HCEC 1CT (cell line): ENCODE measurements at regions not wholly inside any gene's neighbourhood (a gene's known extent, or its start where the extent isn't known, plus 50 kb on each side); places are given as distances from the start of the nearest gene placed in this dataset.
"Not testable (repeated sequence)": the region's sequence is repeated elsewhere in the genome, so short reads cannot be mapped to it uniquely, and the experiment has no call there.

Source experiments
- DNase-seq: peaks from one replicate; pipeline ENCODE4 v3.0.0-alpha.2; 2017

DNA sequence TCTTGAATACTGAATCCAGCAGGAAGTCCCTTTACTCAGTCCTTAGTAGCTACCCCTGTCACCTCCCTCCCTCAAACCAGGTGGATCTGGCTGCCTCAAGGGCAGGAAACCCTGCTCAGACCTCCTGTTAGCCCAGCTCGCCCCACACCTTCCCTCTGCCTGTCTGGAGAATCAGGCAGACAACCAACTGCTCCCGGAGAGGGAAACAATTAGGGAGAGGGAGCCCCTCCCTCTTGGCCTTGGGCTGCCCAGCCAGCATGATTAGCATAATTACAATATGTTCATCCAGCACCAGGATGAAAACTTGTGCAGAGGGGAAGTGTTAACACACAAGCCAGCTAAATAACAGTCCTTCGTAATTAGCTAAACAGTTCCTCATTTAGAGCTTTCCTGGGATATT, 185.5 kb downstream of the C1D start:
- no peak for DNase-seq

DNA sequence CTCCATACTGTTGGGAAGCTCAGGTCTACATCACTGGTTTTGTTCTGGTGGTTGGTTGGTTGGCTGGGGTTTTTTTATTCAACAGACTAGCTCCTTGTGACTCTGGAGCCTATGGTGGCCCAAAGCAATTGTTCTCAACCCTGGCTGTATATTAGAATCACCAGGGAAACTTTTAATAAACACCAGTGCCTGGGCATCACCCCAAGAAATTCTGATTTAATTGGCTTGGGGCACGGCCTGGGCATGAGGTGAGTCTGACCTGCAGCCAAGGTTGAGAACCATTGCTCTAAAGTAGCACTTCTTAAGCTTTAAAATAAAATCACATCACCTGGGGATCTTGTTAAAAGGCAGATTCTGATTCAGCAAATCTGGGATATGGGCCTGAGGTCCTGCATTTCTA, 184.1 kb downstream of the C1D start:
- DNase-seq = no peak

- DNase-seq = peak; percentile 60
Observed at GRCh38 chr2:67879586-67880290, 183.1 kb downstream of the C1D start.

- DNase-seq = no peak
Observed at GRCh38 chr2:67880291-67880761, 182.5 kb downstream of the C1D start.

DNA sequence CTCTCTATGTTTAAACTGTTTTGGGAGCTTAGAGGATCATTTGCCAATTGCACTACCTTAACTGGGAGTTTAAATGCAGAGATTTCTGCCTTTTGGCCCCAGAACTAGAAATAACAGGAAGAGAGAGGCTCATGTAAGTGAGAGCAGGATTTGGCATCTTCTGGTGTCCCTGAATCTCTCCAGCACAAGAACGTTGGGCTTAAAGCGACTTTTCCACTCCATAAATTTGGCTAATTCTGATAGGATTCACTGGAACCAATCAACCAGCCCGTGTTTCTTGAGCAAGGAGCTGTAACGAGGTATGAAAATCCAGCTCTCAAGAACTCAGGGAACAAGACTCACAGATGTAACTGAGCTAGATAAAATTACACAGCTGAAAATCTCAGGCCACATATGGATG, 181.0 kb downstream of the C1D start:
- no peak for DNase-seq

- DNase-seq = no peak
Observed at GRCh38 chr2:67883316-67884087, 179.3 kb downstream of the C1D start.

DNA sequence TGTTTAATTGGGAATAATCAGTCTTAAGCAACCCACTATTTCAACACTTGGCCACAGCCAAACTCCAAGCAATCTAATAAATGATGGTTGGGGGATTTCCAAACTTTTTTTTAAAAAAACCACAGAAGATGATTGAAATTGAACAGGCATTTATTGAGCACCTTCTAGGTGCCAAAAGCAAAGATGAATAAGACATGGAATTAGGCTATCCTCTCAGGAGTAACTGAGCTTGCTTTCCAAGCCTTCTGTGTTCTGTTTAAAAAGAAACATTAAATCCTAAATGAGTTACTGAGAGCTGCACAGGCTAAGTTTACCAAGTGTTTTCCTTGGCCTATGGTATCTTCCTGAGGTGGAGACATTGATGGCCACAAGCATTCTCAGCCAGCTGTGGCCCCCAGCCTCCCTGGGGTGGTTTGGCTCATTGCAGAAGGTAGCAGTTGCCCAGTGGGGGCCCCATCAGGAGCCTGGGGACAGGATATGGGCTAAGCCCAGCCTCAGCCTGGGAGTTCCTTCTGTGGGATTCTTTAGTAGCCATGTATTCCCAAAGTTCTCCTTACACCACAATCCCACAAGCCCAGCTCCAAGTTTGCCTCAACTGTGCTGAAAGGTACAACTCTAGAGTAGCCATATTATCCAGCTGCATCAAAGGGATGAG, 174.3 kb downstream of the C1D start:
- no peak for DNase-seq

GRCh38 chr2:67889056-67889455, 173.7 kb downstream of the C1D start:
- DNase-seq = no peak

- no peak for DNase-seq
Observed at GRCh38 chr2:67891642-67892041, 171.2 kb downstream of the C1D start.

- no peak for DNase-seq
Observed at GRCh38 chr2:67892339-67892846, 170.4 kb downstream of the C1D start.

GRCh38 chr2:67895227-67895941, 167.4 kb downstream of the C1D start:
- no peak for DNase-seq

GRCh38 chr2:67896076-67896475, 166.7 kb downstream of the C1D start:
- DNase-seq = no peak

- DNase-seq = no peak
Observed at GRCh38 chr2:67896476-67896875, 166.3 kb downstream of the C1D start.

DNA sequence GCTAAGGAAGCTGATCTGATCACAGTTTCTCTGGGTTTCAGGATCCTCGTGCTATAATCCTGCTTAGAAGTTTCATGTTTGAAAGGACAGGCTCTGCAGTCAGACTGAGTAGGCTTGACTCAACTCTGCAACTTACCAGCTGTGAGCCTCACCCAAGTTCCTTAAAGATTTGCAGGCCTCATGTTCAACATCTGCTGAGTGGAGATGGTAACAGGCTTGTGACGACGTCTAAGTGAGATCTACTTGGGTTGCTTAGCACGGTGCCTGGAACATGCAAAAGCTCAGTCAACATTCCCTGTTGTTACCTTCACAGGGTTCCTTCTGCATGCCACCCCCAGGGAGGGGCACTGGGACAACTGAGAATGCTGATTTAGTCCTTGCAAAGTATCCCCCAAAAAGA, 164.2 kb downstream of the C1D start:
- no peak for DNase-seq

- DNase-seq = no peak
Observed at GRCh38 chr2:67899187-67899586, 163.6 kb downstream of the C1D start.

DNA sequence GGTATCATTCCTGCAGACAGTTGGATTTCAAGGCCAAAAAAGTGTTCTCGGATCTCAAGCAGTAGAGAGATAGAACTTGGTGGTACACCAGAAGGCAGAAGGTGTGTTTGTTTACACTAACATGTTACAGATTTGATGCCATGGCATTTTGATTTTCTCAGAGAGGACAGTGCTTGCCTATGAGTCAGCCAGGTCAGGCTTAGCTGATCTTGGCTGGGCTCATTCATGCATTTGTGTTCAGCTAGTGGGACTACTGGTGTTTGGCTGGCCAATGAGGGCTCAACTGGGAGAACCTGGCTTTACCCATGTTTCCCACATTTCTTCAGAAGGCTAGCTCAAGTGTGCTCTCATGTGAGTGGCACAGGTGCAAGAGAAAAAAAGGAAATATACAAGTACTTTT, 162.0 kb downstream of the C1D start:
- no peak for DNase-seq

DNA sequence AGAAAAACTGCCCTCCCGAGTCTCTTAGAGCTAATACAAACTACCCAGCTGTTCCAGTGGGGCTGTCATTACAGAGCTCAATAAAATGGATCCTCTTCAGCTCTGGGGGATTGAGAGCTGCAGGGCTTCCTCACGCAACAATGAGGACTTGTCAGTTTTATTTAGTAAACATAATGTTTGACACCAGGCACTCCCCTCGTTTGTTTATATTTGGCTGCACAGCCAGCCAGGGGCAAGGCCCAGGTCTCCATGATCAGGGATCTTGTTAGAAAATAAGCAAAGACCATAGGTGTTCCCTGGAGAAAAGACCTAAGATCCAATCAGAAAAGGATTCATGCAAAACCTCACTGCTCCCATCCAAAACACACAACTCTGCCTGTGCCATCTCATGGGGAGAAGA, 158.2 kb downstream of the C1D start:
- no peak for DNase-seq

GRCh38 chr2:67904966-67905365, 157.8 kb downstream of the C1D start:
- DNase-seq = no peak

- DNase-seq = not testable (repeated sequence)
Observed at GRCh38 chr2:67906547-67906946, 156.3 kb downstream of the C1D start.

DNA sequence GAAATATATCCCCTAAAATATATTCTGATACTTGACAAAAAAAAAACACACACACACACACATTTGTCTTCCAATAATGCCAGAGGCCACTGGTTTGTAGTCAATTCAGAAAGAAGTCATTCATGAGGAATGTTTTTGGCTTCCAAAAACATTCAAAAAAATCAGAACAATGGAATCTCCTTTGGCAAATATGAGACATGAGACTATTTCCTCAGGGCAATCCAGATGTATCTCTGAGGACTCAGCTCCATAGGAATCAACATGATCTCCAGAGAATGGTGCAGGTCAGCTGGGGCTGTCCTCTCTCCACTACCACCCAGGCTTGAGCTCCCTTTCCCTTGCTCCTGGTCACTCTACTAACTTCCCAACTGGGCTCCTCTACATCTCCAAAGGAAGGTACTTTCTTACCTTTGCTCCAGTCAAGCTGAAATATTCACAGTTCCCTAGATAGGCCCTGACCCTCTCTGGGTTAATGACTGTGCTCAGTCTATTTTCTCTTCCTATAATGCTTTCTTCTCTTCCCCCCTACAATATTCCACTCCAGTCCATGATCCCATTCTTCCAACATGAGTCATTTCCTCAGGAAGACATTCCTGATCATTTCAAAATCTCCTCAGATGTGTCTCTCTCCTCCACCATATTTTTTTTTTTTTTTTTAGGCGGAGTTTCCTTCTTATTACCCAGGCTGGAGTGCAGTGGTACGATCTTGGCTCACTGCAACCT, 145.3 kb downstream of the C1D start:
- DNase-seq = peak; percentile 98

DNA sequence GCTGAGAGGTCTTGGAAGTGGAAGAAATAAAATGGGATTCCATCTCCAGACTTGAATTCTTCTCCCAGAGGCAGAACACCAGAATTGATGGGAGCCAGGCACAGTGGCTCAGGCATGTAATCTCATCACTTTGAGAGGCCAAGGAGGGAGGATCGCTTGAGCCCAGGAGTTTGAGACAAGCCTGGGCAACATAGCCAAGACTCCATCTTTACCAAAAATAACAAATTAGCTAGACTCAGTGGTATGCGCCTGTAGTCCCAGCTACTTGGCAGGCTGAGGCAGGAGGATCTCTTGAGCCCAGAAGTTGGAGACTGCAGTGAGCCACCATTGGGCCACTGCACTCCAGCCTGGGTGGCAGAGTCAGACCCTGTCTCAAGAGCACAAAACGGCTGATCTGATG, 144.3 kb downstream of the C1D start:
- DNase-seq = no peak

GRCh38 chr2:67919490-67919889, 143.3 kb downstream of the C1D start:
- no peak for DNase-seq
